ENCODE measurements at regions not wholly inside any gene's neighbourhood (a gene's known extent, or its start where the extent isn't known, plus 50 kb on each side); places are given as distances from the start of the nearest gene placed in this dataset.

DNA sequence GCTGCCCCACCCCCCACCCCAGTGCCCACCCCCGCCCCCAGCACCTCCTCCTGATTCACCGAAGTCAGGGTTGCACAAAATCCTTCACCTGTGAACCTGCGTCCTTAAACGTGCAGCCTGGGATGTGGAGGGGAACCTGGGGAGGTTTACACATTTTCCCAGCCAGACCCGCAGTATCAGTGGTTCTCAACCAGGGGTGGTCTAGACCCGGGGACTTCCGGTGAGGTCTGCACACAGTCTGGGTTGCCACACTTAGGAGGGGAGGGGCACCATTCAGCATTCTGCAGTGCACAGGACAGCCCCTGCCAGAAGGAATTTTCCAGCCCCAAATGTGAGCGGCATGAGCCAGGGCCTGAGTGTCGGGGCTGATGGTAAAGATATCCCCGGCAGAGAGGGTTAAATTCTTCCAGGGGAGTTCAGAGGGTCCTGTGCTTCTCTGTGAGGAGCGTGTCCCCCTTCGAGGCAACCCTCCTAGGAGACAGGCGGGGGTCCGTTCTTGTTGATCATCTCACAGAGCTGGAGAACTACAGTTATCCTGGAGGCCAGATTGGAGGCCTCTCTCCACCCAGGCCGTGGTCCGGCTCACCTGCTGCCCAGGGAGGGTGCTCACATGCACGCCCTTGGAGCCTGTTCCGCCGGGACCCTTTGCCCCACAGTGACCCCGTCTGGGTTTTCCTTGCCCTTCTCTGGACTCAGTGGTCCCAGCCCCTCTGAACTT, 113.6 kb downstream of the SIK1 start:
- in situ Hi-C loops (cut with HindIII; ENCODE audit: low sequenced_read_pairs), result no loop called here
- no peak for DNase-seq (ENCODE audit: low read depth, low spot score)
- H3K4me3 ChIP-seq (ENCODE audit: low read depth, low read length), result no peak overlapping the region
- TF ChIP-seq, protein P1, sequence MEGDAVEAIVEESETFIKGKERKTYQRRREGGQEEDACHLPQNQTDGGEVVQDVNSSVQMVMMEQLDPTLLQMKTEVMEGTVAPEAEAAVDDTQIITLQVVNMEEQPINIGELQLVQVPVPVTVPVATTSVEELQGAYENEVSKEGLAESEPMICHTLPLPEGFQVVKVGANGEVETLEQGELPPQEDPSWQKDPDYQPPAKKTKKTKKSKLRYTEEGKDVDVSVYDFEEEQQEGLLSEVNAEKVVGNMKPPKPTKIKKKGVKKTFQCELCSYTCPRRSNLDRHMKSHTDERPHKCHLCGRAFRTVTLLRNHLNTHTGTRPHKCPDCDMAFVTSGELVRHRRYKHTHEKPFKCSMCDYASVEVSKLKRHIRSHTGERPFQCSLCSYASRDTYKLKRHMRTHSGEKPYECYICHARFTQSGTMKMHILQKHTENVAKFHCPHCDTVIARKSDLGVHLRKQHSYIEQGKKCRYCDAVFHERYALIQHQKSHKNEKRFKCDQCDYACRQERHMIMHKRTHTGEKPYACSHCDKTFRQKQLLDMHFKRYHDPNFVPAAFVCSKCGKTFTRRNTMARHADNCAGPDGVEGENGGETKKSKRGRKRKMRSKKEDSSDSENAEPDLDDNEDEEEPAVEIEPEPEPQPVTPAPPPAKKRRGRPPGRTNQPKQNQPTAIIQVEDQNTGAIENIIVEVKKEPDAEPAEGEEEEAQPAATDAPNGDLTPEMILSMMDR (IDR thresholded peaks at IDR 0.05; ENCODE audit: low read depth, low read length), result no peak

DNA sequence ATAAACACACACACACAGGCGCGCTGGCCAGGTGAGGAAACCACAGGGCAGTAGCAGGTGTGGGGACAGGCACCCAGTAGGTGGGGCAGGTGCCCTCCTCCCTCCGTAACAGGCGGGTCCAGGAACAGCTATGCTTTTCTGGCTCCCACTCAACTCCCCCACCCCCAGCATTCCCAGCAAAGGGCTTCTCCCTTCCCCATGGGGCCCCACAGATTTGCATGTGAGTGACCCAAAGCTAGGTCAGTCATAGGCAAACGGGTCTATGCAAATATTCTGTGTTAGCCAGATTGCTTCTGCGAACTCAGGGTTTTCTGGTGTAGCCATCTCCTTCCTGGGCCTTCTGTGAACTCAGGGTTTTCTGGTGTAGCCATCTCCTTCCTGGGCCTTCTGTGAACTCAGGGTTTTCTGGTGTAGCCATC, 114.2 kb downstream of the SIK1 start:
- in situ Hi-C loops (cut with HindIII; ENCODE audit: low sequenced_read_pairs), result no loop called here
- TF ChIP-seq, protein P1 (IDR thresholded peaks at IDR 0.05; ENCODE audit: low read depth, low read length), result no peak
- DNase-seq (ENCODE audit: low read depth, low spot score), result no peak
- no peak overlapping the region for H3K4me3 ChIP-seq (ENCODE audit: low read depth, low read length)

DNA sequence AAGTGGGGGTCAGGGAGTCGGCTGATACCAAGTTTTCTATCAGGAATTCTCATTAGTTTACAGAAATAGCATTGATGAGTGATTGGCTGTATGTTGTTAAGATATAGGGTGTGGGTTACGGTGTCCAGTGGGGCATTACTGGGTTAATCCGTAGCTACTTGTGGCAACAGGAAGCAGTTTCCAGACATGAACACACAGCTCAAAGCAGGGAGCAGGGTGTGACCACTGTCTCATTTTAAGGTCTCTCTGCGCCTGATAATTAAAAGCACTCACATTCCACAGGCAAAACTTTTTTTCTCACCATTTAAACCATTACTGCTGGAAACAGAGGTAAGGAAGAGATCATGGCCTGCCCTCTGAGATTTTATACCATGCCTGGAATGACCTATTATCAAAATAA, 114.9 kb downstream of the SIK1 start:
- H3K4me3 ChIP-seq (ENCODE audit: low read depth, low read length), result no peak overlapping the region
- no peak for DNase-seq (ENCODE audit: low read depth, low spot score)
- in situ Hi-C loops (cut with HindIII; ENCODE audit: low sequenced_read_pairs), result no loop called here
- TF ChIP-seq, protein P1 (IDR thresholded peaks at IDR 0.05; ENCODE audit: low read depth, low read length), result no peak

DNA sequence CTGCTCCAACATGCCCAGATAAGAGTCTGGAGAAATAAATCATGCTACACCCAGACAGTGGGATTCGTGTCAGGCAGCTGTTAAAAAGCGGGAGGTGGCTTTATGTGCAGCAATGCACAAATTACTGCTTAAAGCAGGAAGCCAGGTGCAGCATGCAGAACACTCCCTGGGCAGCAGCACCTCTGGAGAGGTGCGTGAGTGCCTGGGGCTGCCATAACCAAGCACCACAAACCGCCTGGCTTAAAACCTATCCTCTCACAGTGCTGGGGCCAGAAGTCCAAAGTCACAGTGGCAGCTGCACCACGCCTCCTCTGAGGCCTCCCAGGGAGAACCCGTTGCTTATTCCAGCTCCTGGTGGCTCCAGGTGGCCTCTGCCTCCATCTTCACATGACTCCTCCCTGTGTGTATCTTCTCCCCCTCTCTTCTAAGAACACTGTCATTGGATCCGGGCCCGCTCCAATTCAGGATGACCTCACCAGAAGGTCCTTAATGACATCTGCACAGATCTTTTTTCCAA, 115.6 kb downstream of the SIK1 start:
- TF ChIP-seq, protein P1 (IDR thresholded peaks at IDR 0.05; ENCODE audit: low read depth, low read length), result no peak
- no peak for DNase-seq (ENCODE audit: low read depth, low spot score)
- no peak overlapping the region for H3K4me3 ChIP-seq (ENCODE audit: low read depth, low read length)
- in situ Hi-C loops (cut with HindIII; ENCODE audit: low sequenced_read_pairs), result no loop called here

DNA sequence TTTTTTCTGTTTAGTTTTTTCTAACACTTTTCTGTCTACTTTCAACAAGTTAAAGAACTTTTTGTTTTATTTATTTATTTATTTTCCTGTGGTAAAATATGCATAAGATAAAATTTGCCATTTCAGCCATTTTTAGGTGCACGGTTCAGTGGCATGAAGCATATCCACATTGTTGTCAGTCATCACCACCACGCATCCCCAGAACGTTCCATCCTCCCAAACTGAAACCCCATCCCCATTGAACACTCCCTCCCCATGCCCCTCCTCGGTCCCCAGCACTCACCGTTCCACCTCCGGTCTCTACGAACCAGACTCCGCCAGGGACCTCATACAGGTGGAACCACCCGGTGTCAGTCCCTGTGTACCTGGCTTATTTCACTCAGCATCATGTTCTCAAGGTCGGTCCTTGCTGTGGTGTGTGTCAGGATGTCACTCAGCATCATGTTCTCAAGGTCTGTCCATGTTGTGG, 118.1 kb downstream of the SIK1 start:
- in situ Hi-C loops (cut with HindIII; ENCODE audit: low sequenced_read_pairs), result no loop called here
- TF ChIP-seq, protein P1 (IDR thresholded peaks at IDR 0.05; ENCODE audit: low read depth, low read length), result no peak
- H3K4me3 ChIP-seq (ENCODE audit: low read depth, low read length), result no peak overlapping the region
- DNase-seq (ENCODE audit: low read depth, low spot score), result no peak

DNA sequence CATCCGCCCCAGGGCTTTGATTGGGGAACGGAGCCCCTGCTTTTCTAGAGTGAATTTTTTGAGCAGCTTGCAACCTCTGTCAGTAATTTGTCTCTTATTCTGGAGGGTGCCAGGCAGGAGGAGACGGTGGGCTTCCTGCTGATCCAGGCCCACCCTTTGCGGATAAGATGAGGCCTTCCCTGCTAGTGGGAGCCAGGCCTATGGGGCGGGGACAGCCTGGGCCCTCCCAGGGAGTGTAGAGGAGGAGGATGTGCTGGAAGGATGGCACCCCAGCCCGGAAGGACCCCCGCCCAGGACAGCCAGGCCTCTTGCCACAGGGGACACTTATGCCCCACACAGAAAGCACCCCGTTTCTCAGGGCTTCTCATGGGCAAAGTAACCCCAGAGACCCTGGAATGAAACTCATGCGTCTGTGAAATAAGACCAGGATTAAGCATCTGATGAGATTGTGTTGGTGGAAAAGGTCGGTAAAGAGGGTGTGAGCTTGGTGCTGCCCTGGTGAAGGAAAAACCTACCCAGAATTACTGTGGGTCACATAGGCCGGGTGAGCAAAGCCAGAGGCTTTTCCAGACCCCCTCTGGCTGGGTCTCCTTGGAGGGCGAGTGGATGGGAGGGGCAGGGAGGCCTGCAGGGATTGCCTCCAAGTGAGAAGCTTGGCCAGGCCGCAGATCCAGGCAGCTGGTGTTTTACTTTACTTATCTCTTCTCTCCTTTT, 118.7 kb downstream of the SIK1 start:
- no peak overlapping the region for H3K4me3 ChIP-seq (ENCODE audit: low read depth, low read length)
- no peak for DNase-seq (ENCODE audit: low read depth, low spot score)
- TF ChIP-seq, protein P1 (IDR thresholded peaks at IDR 0.05; ENCODE audit: low read depth, low read length), result no peak
- in situ Hi-C loops (cut with HindIII; ENCODE audit: low sequenced_read_pairs), result no loop called here

Data from astrocyte of the spinal cord (primary cell).